Activated CD8-positive, alpha-beta T cell treated with anti-CD3 and anti-CD28 coated beads for 36 hours (primary cell): ENCODE measurements at regions not wholly inside any gene's neighbourhood (a gene's known extent, or its start where the extent isn't known, plus 50 kb on each side); places are given as distances from the start of the nearest gene placed in this dataset.

Experiments used
- ATAC-seq: fragments of 200-7000 bp; cut with Tn5 transposase; one replicate; pipeline ENCODE4 v1.10.0; 2021; ENCODE audit warnings: mild to moderate bottlenecking, moderate library complexity
- CTCF ChIA-PET: fragments of 350-600 bp; sonication (Branson Sonifier 250); formaldehyde crosslinking; loops from one replicate; lab custom pipeline; 2021; ENCODE audit warnings: antibody characterized with exemption; lab: Charles Lee
- POLR2A ChIA-PET: fragments of 350-600 bp; sonication (Branson Sonifier 250); formaldehyde crosslinking; loops from one replicate; lab custom pipeline; 2021; ENCODE audit warnings: antibody characterized with exemption; lab: Charles Lee
- DNase-seq: peaks from one replicate; pipeline ENCODE4 v3.0.0-alpha.2; 2020
- H3K27ac Mint-ChIP-seq: one replicate; pipeline ENCODE4 v1.8.0; 2021; ENCODE audit warnings: mild to moderate bottlenecking, mixed read lengths
- H3K27me3 Mint-ChIP-seq: one replicate; pipeline ENCODE4 v1.8.0; 2021; ENCODE audit warnings: mixed read lengths
- H3K36me3 Mint-ChIP-seq: one replicate; pipeline ENCODE4 v1.8.0; 2021; ENCODE audit warnings: low read depth, mixed read lengths
- H3K4me1 Mint-ChIP-seq: one replicate; pipeline ENCODE4 v1.8.0; 2021; ENCODE audit warnings: low read depth, mixed read lengths
- H3K4me3 Mint-ChIP-seq: one replicate; pipeline ENCODE4 v1.8.0; 2021; ENCODE audit warnings: mild to moderate bottlenecking, moderate library complexity, mixed read lengths
- H3K9me3 Mint-ChIP-seq: one replicate; pipeline ENCODE4 v1.8.0; 2021; ENCODE audit warnings: mixed read lengths
- CTCF ChIP-seq: fragments of 200-600 bp; IDR thresholded peaks from one replicate; pipeline ENCODE4 v1.8.0; 2022; ENCODE audit warnings: antibody characterized with exemption, mild to moderate bottlenecking
- intact Hi-C: fragments of 100-400 bp; cut with micrococcal nuclease; formaldehyde crosslinking; loops from one replicate; pipeline ENCODE4 v1.10.0; 2022

GRCh38 chr5:175284806-175285205, 159.2 kb downstream of the DRD1 start:
- H3K9me3 Mint-ChIP-seq = no peaks in the 10 kb centered on the region
- H3K27me3 Mint-ChIP-seq = peaks cover 11% of the 10 kb centered on the region
- H3K36me3 Mint-ChIP-seq = no peaks in the 10 kb centered on the region
- ChIA-PET POLR2A (no interaction called here), CTCF (no interaction called here)
- no peak for TF ChIP-seq CTCF
- H3K4me3 Mint-ChIP-seq = no peak overlapping the region
- no peak overlapping the region for H3K27ac Mint-ChIP-seq
- intact Hi-C loops = no loop called here
- no peaks in the 10 kb centered on the region for H3K4me1 Mint-ChIP-seq
- DNase-seq (no peak), ATAC-seq (no peak)

- no peaks in the 10 kb centered on the region for H3K4me1 Mint-ChIP-seq
- intact Hi-C loops = no loop called here
- no peak for TF ChIP-seq CTCF
These were observed 161.3 kb downstream of the DRD1 start for GRCh38 chr5:175282611-175283225.

GRCh38 chr5:175281714-175282113, 162.3 kb downstream of the DRD1 start:
- no peak overlapping the region for H3K4me3 Mint-ChIP-seq
- TF ChIP-seq CTCF = no peak
- no peak for DNase-seq
- H3K9me3 Mint-ChIP-seq = no peaks in the 10 kb centered on the region
- H3K36me3 Mint-ChIP-seq = no peaks in the 10 kb centered on the region
- POLR2A ChIA-PET = interaction anchor here (0.7 kb wide), 1 partner anchor 17 kb away, joined by 4 read pairs; no protein-coding TSS in a partner anchor
- intact Hi-C loops = no loop called here
- no peaks in the 10 kb centered on the region for H3K4me1 Mint-ChIP-seq
- CTCF ChIA-PET = no interaction called here
- no peak for ATAC-seq
- no peak overlapping the region for H3K27ac Mint-ChIP-seq
- H3K27me3 Mint-ChIP-seq = peaks cover 15% of the 10 kb centered on the region

More at GRCh38 chr5:175282611-175283225, 161.3 kb downstream of the DRD1 start:
- Mint-ChIP-seq H3K4me3 (no peak overlapping the region), H3K27ac (no peak overlapping the region), H3K27me3 (peaks cover 13% of the 10 kb centered on the region), H3K9me3 (no peaks in the 10 kb centered on the region), H3K36me3 (no peaks in the 10 kb centered on the region)
- ChIA-PET CTCF (no interaction called here), POLR2A (no interaction called here)
- ATAC-seq = no peak
- no peak for DNase-seq

- ChIA-PET CTCF (interaction anchor here (1.3 kb wide), 1 partner anchor 10 kb away, joined by 3 read pairs; no protein-coding TSS in a partner anchor), POLR2A (interaction anchor here (0.7 kb wide), 1 partner anchor 17 kb away, joined by 4 read pairs; no protein-coding TSS in a partner anchor)
- Mint-ChIP-seq H3K4me3 (no peak overlapping the region), H3K36me3 (no peaks in the 10 kb centered on the region), H3K4me1 (no peaks in the 10 kb centered on the region), H3K27me3 (peaks cover 15% of the 10 kb centered on the region), H3K27ac (no peak overlapping the region), H3K9me3 (no peaks in the 10 kb centered on the region)
- intact Hi-C loops = no loop called here
- no peak for ATAC-seq
- DNase-seq = no peak
- no peak for TF ChIP-seq CTCF
These were observed 162.7 kb downstream of the DRD1 start for GRCh38 chr5:175281257-175281656.

GRCh38 chr5:175279506-175279905, 164.5 kb downstream of the DRD1 start:
- DNase-seq = no peak
- ChIA-PET CTCF (no interaction called here), POLR2A (no interaction called here)
- Mint-ChIP-seq H3K27ac (no peak overlapping the region), H3K4me3 (no peak overlapping the region), H3K27me3 (peaks cover 10% of the 10 kb centered on the region), H3K9me3 (no peaks in the 10 kb centered on the region), H3K36me3 (no peaks in the 10 kb centered on the region), H3K4me1 (no peaks in the 10 kb centered on the region)
- intact Hi-C loops = no loop called here
- no peak for TF ChIP-seq CTCF
- no peak for ATAC-seq
